ENCODE measurements at regions not wholly inside any gene's neighbourhood (a gene's known extent, or its start where the extent isn't known, plus 50 kb on each side); places are given as distances from the start of the nearest gene placed in this dataset.

GRCh38 chrX:82842286-82842685 lies 665.8 kb upstream of the POU3F4 start:
- H3K27ac ChIP-seq (replicated peaks), result no peak overlapping the region
- TF ChIP-seq, protein P1, sequence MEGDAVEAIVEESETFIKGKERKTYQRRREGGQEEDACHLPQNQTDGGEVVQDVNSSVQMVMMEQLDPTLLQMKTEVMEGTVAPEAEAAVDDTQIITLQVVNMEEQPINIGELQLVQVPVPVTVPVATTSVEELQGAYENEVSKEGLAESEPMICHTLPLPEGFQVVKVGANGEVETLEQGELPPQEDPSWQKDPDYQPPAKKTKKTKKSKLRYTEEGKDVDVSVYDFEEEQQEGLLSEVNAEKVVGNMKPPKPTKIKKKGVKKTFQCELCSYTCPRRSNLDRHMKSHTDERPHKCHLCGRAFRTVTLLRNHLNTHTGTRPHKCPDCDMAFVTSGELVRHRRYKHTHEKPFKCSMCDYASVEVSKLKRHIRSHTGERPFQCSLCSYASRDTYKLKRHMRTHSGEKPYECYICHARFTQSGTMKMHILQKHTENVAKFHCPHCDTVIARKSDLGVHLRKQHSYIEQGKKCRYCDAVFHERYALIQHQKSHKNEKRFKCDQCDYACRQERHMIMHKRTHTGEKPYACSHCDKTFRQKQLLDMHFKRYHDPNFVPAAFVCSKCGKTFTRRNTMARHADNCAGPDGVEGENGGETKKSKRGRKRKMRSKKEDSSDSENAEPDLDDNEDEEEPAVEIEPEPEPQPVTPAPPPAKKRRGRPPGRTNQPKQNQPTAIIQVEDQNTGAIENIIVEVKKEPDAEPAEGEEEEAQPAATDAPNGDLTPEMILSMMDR (IDR thresholded peaks at IDR 0.05; ENCODE audit: borderline replicate concordance), result no peak

DNA sequence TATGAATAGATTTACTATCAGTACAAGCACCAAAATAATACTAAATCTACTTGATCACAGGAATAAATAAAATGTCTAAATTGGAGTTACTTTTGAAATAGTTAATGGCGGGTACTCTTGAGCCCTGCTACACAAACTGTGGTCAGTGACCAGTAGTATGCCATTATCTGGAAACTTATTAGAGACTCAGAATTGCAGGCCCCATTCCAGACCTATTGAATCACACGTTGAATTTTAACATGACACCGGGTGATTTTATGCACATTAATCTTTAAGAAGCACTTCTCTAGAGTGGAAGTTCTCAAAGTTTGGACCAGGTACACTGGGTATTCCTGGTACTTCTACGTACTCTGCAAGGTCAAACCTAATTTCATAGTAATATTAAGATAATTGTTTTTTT lies 660.0 kb upstream of the POU3F4 start:
- H3K9me3 ChIP-seq (replicated peaks), result no peaks in the 10 kb centered on the region
- no peaks in the 10 kb centered on the region for H3K36me3 ChIP-seq
- H3K4me3 ChIP-seq, result no peak overlapping the region
- H3K4me1 ChIP-seq, result no peaks in the 10 kb centered on the region
- intact Hi-C loops (cut with micrococcal nuclease), result no loop called here
- no peak for DNase-seq
- H3K27ac ChIP-seq (replicated peaks), result no peak overlapping the region
- H3K27me3 ChIP-seq (ENCODE audit: low read depth), result no peaks in the 10 kb centered on the region
- TF ChIP-seq, protein P1 (IDR thresholded peaks at IDR 0.05; ENCODE audit: borderline replicate concordance), result no peak

More at GRCh38 chrX:82842286-82842685, 665.8 kb upstream of the POU3F4 start:
- intact Hi-C loops (cut with micrococcal nuclease), result no loop called here
- Histone ChIP-seq H3K4me3 (no peak overlapping the region), H3K9me3 (replicated peaks) (peaks cover 5% of the 10 kb centered on the region), H3K36me3 (no peaks in the 10 kb centered on the region), H3K4me1 (no peaks in the 10 kb centered on the region), H3K27me3 (ENCODE audit: low read depth) (no peaks in the 10 kb centered on the region)
- no peak for DNase-seq
